ENCODE measurements at regions not wholly inside any gene's neighbourhood (a gene's known extent, or its start where the extent isn't known, plus 50 kb on each side); places are given as distances from the start of the nearest gene placed in this dataset.

GRCh38 chr1:191541758-191542157 lies 616.5 kb upstream of the RGS18 start:
- Mint-ChIP-seq H3K36me3 (ENCODE audit: insufficient read depth in 1 of 3, low read depth in 3 of 3) (peaks cover 4 to 6% (median 4%) of the 10 kb centered on the region in 3 experiments; a peak in 3 of 7 replicates), H3K9me3 (peaks cover 7% of the 10 kb centered on the region in 2 experiments; a peak in 4 of 5 replicates), H3K4me1 (peaks cover 0 to 3% of the 10 kb centered on the region in 2 experiments; a peak in 2 of 4 replicates), H3K27ac (no peak overlapping the region), H3K4me3 (no peak overlapping the region), H3K27me3 (ENCODE audit: low read depth) (no peaks in the 10 kb centered on the region)
- H2AFZ ChIP-seq (ENCODE audit: low read length): no peak overlapping the region
- no CpG with 5 or more reads among the region's 1 CpG for WGBS (ENCODE audit: extremely low coverage, insufficient read length, low lambda C conversion rate)
- H3K14ac ChIP-seq (ENCODE audit: insufficient read depth, low read length): no peak overlapping the region
- no peak overlapping the region for H3K9ac ChIP-seq (ENCODE audit: extremely low read depth, insufficient read length, low read length)
- no peak overlapping the region for H2BK12ac ChIP-seq (ENCODE audit: insufficient read length, low read depth, low read length)
- no peak for DNase-seq
- no peaks in the 10 kb centered on the region for H3K9me3 ChIP-seq (ENCODE audit: control insufficient read depth, low read depth, low read length)
- H2BK15ac ChIP-seq (ENCODE audit: low read depth, low read length): no peak overlapping the region
- no peak overlapping the region for H3K4ac ChIP-seq (ENCODE audit: low read depth, low read length)
- H3K27me3 ChIP-seq (ENCODE audit: insufficient read depth, low read length): no peaks in the 10 kb centered on the region
- H3K79me1 ChIP-seq (ENCODE audit: insufficient read depth, low read depth, low read length, poor library complexity, severe bottlenecking): no peaks in the 10 kb centered on the region
- no peak for TF ChIP-seq CTCF (conservative IDR thresholded peaks at IDR 0.05)
- no peak overlapping the region for H3K56ac ChIP-seq (ENCODE audit: insufficient read length, low read depth, low read length)
- H4K20me1 ChIP-seq (ENCODE audit: control insufficient read depth, insufficient read depth, insufficient read length): no peaks in the 10 kb centered on the region
- no peak overlapping the region for H3T11ph ChIP-seq (ENCODE audit: low read length)
- H2BK120ac ChIP-seq (ENCODE audit: low read depth, low read length, poor library complexity, severe bottlenecking): no peak overlapping the region
- H3K18ac ChIP-seq (ENCODE audit: insufficient read length, low read depth, low read length): no peak overlapping the region
- H2BK5ac ChIP-seq (ENCODE audit: insufficient read length, low read length): no peak overlapping the region
- H3K23ac ChIP-seq (ENCODE audit: insufficient read length, low read depth, low read length): no peak overlapping the region
- no peak overlapping the region for H4K91ac ChIP-seq (ENCODE audit: insufficient read length, low read depth, low read length)
- no peaks in the 10 kb centered on the region for H3K4me1 ChIP-seq (ENCODE audit: insufficient read depth, low read length)
- no peak overlapping the region for H2BK20ac ChIP-seq (ENCODE audit: low read depth, low read length, poor library complexity, severe bottlenecking)
- no peak overlapping the region for H3K27ac ChIP-seq (ENCODE audit: insufficient read length, low read depth, low read length)
- H4K5ac ChIP-seq (ENCODE audit: insufficient read length, low read depth, low read length): no peak overlapping the region
- H3K79me2 ChIP-seq (ENCODE audit: insufficient read depth, low read length): no peaks in the 10 kb centered on the region
- no peaks in the 10 kb centered on the region for H3K23me2 ChIP-seq (ENCODE audit: insufficient read length, low read depth, low read length, poor library complexity, severe bottlenecking)
- no peak overlapping the region for H2AK5ac ChIP-seq (ENCODE audit: insufficient read length, low read length)
- no peak overlapping the region for H3K4me2 ChIP-seq (ENCODE audit: insufficient read depth, insufficient read length, low read length)
- no peak overlapping the region for H4K8ac ChIP-seq (replicated peaks; ENCODE audit: insufficient read length, low read depth, low read length)
